GM12891 (cell line): ENCODE measurements at regions not wholly inside any gene's neighbourhood (a gene's known extent, or its start where the extent isn't known, plus 50 kb on each side); places are given as distances from the start of the nearest gene placed in this dataset.
"Not testable (repeated sequence)": the region's sequence is repeated elsewhere in the genome, so short reads cannot be mapped to it uniquely, and the experiment has no call there.

Experiments
- DNase-seq: peaks from one replicate; pipeline ENCODE4 v3.0.0; 2011; ENCODE audit warnings: low spot score; ENCODE audit not compliant: insufficient read length
- FAIRE-seq: peaks from 2 replicates; lab custom pipeline; 2011; peaks lifted over from hg19 to GRCh38; lab: Jason Lieb, UNC
- PAX5 ChIP-seq: IDR thresholded peaks from 2 replicates; pipeline ENCODE4 v1.6.1; 2011; ENCODE audit warnings: low read length, moderate library complexity, mild to moderate bottlenecking; ENCODE audit not compliant: insufficient read depth, severe bottlenecking
- POLR2A ChIP-seq: IDR thresholded peaks from 2 replicates; pipeline ENCODE4 v1.6.1; 2011; ENCODE audit warnings: low read depth, low read length, control low read depth
- POLR2AphosphoS5 ChIP-seq: IDR thresholded peaks from 2 replicates; pipeline ENCODE4 v1.6.1; 2011; ENCODE audit warnings: low read depth, low read length, control low read depth
- POU2F2 ChIP-seq: IDR thresholded peaks from 2 replicates; pipeline ENCODE4 v1.6.1; 2011; ENCODE audit warnings: low read depth, mild to moderate bottlenecking, control low read depth, low read length, moderate library complexity
- SPI1 ChIP-seq: IDR thresholded peaks from 2 replicates; pipeline ENCODE4 v1.6.1; 2011; ENCODE audit warnings: low read depth, low read length, control low read depth
- TAF1 ChIP-seq: IDR thresholded peaks from 2 replicates; pipeline ENCODE4 v1.6.1; 2011; ENCODE audit warnings: low read depth, low read length, control low read depth

DNA sequence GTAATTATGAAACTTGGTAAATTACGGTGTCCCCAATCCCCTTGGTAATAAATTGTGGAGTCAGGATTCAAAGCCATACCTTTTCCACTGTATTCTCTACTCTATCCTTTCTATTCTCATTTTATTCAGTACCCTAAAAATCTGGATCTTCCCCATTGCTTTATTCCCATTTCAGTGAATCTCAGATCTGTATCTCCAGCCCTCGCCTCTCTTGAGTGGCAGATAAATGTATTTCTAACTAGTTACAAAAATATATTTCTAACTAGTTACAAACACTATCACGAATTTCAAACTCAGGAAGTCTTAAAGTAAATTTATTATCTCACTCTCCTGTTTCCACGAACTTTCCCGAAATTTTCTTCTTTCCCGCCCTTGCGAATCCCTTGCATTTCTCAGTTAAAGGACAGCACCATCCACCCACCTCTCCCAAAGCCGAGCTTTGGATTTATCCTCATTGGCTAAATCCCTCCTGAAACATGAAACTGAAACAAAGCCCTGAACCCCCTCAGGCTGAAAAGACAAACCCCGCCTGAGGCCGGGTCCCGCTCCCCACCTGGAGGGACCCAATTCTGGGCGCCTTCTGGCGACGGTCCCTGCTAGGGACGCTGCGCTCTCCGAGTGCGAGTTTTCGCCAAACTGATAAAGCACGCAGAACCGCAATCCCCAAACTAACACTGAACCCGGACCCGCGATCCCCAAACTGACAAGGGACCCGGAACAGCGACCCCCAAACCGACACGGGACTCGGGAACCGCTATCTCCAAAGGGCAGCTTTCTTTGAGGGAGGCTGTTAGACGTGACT, 164.3 kb upstream of the PABPC3 start:
- TF ChIP-seq SPI1 (no peak), POLR2AphosphoS5 (no peak), PAX5 (no peak), TAF1 (no peak), POLR2A (no peak), POU2F2 (no peak)
- FAIRE-seq (peak; percentile 28), DNase-seq (no peak)

DNA sequence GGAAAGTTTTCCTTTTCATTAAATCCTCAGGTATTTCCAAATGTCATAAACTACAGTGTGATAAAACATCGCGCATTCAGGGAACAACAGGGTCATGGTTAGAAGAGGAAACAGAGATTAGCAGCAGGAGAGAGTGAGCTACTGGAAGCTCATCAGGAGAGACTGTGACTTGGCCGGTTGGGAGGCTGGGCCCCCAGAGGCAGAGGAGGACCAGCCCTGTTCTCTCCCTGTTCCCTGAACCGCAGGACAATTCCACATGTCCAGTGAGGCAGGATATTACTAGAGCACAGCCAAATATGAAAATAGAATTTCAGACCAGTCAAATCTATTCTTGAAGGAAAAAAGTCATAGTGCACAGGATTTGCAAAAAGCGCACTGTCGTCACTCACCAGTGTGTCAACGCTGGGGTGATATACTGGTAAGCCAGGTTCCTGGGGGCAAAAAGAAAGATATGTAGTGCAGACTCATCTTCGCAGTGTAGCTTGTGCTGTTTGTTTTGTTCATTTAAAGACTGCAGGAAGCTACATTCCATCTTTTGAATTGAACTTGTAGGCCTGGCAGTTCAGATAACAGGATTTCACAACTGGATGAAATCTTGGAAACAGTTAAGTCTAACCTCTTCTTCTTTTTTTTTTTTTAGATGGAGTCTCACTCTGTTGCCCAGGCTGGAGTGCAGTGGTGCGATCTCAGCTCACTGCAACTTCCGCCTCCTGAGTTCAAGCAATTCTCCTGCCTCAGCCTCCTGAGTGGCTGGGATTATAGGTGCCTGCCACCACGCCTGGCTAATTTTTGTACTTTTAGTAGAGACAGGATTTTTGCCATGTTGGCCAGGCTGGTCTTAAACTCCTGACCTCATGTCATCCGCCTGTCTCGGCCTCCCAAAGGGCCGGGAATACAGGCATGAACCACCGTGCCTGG, 162.6 kb upstream of the PABPC3 start:
- not testable (repeated sequence) for DNase-seq, FAIRE-seq

- FAIRE-seq, DNase-seq: not testable (repeated sequence)
Measured at GRCh38 chr13:24934024-24934385, 161.9 kb upstream of the PABPC3 start.

DNA sequence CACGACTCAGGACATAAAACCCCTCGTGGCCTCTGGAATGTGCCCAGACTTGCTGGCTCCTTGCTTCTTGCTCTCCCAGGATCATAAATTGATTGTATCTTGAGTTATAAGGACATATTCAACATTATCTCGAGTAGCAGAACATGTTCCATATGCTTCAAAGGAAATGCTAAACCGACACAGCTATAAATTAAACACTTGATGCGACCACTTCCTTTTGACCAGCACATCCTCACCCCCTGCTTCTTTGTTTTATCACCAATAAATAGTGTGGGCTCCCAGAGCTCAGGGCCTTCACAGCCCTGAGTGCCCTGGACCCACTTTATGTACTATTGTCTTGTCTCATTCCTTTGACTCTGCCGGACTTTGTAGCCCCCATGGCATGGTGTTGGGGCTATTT, 157.0 kb upstream of the PABPC3 start:
- FAIRE-seq (no peak), DNase-seq (no peak)
- TF ChIP-seq POLR2A (no peak), SPI1 (no peak)

GRCh38 chr13:24941023-24941713, 154.8 kb upstream of the PABPC3 start:
- FAIRE-seq, DNase-seq: not testable (repeated sequence)

DNA sequence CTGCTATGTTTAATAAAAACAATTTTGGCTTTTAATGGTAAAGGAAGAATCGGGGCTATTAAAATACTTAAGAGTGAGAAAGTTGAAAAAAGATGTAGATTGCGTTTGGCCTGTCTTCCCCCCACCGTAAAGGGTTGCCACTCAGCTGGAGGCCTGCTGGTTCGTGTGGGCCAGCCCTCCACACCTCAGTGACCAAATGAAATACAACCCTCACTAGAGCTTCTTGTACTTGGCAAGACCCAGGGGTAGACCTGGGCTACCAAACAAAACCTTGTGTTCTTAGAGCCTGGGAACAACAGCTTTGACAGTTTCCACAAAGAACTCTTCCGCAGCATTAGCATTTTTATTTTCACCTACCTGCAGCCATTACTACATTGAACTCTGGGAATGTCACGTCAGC, 152.8 kb upstream of the PABPC3 start:
- no peak for DNase-seq
- no peak for FAIRE-seq
- TF ChIP-seq SPI1 = no peak
- no peak for TF ChIP-seq POLR2A
- no peak for TF ChIP-seq POU2F2
- TF ChIP-seq POLR2AphosphoS5 = no peak
- no peak for TF ChIP-seq TAF1
- no peak for TF ChIP-seq PAX5

- FAIRE-seq = not testable (repeated sequence)
Measured at GRCh38 chr13:24944073-24944472, 151.9 kb upstream of the PABPC3 start.

DNA sequence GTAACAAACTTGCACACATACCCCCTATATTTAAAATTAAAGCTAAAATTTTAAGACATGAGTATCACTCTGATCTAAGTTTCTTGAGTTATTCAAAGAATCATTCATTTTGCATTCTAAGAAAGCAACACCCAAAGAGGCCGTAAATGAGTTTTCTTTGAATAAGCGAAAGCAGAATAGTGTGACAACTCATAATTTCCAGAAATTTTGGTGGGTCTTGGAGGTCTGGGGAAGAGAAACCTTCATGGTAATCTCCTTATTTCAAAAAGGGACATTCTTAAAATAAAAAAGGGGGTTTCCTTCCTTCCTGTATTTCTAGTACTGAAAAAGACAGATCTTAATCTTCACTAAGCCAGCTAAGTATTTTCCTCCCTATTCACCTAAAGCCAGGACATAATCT, 147.0 kb upstream of the PABPC3 start:
- TF ChIP-seq SPI1 = 0 out of 2 replicates have a peak, but pooled peaks have one; percentile 8
- DNase-seq, FAIRE-seq: not testable (repeated sequence)

More at GRCh38 chr13:24944073-24944472, 151.9 kb upstream of the PABPC3 start:
- DNase-seq = not testable (repeated sequence)

DNA sequence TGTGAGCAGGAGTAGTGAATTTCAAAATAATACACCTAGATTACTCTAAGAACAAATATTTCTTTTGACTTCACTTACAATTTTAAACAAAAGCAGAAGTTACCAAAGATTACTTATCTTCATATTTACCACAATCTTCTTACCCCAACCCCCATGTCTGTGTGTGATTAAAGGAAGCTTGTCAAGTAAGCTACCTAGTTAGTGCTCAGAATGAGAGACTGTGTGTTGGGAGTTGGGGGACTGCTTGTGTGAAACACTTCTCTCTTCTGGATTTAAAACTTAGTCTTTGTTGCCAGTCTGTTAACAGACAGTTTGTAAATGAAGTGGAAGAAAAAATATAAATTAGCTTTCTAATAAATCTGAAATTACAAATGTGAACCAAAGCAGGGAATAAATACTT, 145.3 kb upstream of the PABPC3 start:
- FAIRE-seq, DNase-seq: not testable (repeated sequence)

DNA sequence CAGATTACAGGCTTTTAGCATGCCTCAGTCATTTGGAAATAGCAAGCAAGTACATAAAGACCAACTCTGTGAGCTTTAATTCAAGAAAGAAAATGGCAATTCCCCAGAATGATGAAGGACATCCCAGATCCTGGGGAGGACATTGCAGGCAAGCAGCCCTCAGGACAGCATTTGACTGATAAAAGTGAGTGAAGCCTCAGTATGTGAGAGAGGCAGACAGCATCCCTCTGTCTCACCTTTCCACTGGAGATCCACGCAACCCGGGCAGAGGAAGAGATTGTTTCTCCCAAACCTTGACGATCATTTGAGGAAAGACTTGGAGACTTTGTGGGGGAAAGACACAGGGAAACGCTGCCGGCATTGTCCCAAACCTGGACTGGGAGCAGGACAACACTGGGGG, 128.0 kb upstream of the PABPC3 start:
- DNase-seq, FAIRE-seq: not testable (repeated sequence)

DNA sequence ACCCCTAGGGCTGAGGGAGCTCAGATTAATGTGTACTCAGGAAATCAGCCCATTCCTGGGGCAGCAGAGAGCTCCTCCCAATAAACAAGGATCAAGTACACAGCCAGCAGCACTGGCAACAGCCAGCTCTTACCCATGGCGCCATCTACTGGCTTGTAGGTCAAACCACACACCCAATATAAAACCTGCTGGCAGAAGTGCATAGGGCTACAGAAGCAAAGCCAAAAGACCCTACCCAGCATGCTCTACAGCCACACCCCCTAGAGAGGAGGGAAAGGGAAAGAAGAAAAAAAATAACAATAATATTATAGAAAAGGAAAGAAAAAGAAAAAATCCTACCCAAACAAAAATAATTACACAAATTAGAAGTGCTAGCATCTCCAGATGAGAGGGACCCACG, 127.5 kb upstream of the PABPC3 start:
- DNase-seq = not testable (repeated sequence)
- FAIRE-seq = peak; percentile 66

GRCh38 chr13:24973102-24973501, 122.8 kb upstream of the PABPC3 start:
- FAIRE-seq, DNase-seq: not testable (repeated sequence)

DNA sequence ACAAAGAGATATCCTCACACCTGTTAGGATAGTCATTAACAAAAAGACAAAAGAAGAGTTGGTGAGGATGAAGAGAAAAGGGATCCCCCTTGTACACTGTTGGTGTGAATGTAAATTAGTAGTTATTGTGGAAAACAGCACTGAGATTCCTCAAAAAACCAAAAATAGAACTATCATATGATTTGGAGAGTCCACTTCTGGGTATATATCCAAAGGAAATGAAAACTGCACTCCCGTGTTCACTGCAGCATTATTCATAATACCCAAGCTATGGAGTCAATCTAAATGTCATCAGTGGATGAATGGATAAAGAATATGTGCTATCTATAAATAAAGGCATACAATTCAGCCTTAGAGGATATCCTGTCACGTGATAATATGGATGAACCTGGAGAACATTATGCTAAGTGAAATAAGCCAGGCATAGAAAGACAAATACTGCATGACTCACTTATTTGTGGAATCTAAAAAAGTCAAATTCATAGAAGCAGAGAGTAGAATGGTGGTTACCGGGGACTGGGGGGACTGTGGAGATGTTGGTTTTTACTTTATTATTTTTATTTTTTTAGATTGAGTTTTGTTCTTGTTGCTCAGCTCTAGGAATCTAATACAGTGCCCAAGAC, 114.6 kb upstream of the PABPC3 start:
- DNase-seq, FAIRE-seq: not testable (repeated sequence)
